NB4 (cell line): ENCODE measurements at regions not wholly inside any gene's neighbourhood (a gene's known extent, or its start where the extent isn't known, plus 50 kb on each side); places are given as distances from the start of the nearest gene placed in this dataset.

Experiments
- MYC ChIP-seq: IDR thresholded peaks from 2 replicates; pipeline ENCODE4 v1.6.1; 2011; ENCODE audit warnings: low read depth, low read length
- POLR2A ChIP-seq: IDR thresholded peaks from 2 replicates; pipeline ENCODE4 v1.6.1; 2011; ENCODE audit warnings: mild to moderate bottlenecking; ENCODE audit not compliant: insufficient read length; ENCODE audit errors: extremely low read depth
- TF ChIP-seq, protein P1 (sequence below): IDR thresholded peaks from one replicate; pipeline ENCODE4 v1.5.1; 2012; ENCODE audit warnings: low read depth, low read length
- TF ChIP-seq, protein P2 (sequence below): IDR thresholded peaks from 2 replicates; pipeline ENCODE4 v1.6.1; 2011; ENCODE audit warnings: low read depth, low read length

DNA sequence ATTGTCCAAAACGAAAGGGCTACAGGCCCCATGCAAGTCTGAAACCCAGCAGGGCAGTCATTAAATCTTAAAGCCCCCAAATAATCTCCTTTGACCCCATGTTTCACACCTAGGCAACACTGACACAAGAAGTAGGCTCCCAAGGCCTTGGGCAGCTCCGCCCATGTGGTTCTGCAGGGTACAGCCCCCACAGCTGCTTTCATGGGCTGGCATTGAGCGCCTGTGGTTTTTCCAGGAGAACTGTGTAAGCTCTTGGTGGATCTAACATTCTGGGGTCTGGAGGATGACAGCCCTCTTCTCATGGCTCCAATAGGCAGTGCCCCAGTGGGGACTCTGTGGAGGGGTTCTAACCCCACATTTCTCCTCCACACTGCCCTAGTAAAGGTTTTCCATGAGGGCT, 623.5 kb downstream of the PRR16 start:
- TF ChIP-seq, protein P1, sequence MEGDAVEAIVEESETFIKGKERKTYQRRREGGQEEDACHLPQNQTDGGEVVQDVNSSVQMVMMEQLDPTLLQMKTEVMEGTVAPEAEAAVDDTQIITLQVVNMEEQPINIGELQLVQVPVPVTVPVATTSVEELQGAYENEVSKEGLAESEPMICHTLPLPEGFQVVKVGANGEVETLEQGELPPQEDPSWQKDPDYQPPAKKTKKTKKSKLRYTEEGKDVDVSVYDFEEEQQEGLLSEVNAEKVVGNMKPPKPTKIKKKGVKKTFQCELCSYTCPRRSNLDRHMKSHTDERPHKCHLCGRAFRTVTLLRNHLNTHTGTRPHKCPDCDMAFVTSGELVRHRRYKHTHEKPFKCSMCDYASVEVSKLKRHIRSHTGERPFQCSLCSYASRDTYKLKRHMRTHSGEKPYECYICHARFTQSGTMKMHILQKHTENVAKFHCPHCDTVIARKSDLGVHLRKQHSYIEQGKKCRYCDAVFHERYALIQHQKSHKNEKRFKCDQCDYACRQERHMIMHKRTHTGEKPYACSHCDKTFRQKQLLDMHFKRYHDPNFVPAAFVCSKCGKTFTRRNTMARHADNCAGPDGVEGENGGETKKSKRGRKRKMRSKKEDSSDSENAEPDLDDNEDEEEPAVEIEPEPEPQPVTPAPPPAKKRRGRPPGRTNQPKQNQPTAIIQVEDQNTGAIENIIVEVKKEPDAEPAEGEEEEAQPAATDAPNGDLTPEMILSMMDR, result no peak
- TF ChIP-seq POLR2A (no peak), MYC (no peak)
- TF ChIP-seq, protein P2, sequence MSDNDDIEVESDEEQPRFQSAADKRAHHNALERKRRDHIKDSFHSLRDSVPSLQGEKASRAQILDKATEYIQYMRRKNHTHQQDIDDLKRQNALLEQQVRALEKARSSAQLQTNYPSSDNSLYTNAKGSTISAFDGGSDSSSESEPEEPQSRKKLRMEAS, result no peak
